ENCODE measurements at regions not wholly inside any gene's neighbourhood (a gene's known extent, or its start where the extent isn't known, plus 50 kb on each side); places are given as distances from the start of the nearest gene placed in this dataset.
"Not testable (repeated sequence)": the region's sequence is repeated elsewhere in the genome, so short reads cannot be mapped to it uniquely, and the experiment has no call there.

GRCh38 chr14:41549821-41550607, 56.7 kb upstream of the LRFN5 start:
- DNase-seq (ENCODE audit: low read depth) = no peak

DNA sequence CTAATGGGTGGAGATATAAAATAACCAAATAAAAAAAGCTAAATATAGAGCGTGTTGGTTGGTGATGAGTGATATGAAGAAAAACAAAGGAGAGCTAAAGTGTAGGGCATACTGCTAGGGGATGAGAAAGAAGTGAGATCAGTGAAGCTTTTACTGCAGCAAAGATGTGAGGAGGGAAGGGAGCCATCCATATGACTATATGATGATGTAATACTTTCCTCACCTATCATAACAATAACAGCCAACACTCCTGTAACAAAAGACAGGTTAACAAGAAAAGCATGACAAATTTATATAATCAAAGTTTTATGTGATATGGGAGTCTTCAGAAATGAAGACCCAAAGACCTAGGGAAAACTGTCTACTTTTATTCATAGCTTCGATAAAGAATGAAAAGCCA, 57.4 kb upstream of the LRFN5 start:
- DNase-seq (ENCODE audit: low read depth) = no peak

DNA sequence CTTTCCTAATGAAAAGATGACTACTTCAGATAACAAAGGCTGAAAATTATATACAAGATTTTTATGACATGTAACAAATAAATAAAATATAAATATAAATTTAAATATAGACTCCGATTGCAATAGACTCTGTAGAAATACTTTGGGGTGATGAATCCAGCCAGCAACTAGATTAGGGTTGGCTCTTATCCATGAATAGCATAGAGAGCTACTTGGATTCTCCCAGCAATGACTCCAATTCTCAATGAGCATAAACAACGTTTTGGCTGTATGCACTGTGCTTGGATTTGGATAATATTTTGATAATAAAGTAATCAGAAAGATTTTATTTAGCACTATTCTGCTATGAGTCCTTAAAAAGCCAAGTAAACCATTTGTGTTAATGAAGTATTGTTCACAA, 58.0 kb upstream of the LRFN5 start:
- DNase-seq (ENCODE audit: low read depth) = no peak

- no peak for DNase-seq (ENCODE audit: low read depth)
Observed at GRCh38 chr14:41541333-41541732, 65.3 kb upstream of the LRFN5 start.

DNA sequence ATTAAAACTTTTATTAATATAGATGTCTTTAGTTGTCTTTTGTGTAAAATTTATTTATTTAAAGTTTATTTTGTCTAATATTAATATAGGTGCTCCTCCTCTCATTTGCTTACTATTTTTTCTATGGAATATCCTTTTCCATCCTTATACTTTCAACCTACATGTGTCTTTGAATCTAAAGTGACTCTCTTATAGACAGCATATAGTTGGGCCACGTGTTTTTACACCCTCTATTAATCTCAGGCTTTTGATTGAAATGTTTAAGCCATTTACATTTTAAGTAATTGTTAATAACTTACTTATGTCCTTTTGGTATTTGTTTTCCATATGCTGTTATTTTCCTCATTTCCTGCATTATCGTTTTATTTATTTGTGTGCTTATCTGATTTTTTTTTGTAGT, 74.4 kb upstream of the LRFN5 start:
- no peak for DNase-seq (ENCODE audit: low read depth)

GRCh38 chr14:41521891-41522290, 84.8 kb upstream of the LRFN5 start:
- DNase-seq (ENCODE audit: low read depth) = no peak

DNA sequence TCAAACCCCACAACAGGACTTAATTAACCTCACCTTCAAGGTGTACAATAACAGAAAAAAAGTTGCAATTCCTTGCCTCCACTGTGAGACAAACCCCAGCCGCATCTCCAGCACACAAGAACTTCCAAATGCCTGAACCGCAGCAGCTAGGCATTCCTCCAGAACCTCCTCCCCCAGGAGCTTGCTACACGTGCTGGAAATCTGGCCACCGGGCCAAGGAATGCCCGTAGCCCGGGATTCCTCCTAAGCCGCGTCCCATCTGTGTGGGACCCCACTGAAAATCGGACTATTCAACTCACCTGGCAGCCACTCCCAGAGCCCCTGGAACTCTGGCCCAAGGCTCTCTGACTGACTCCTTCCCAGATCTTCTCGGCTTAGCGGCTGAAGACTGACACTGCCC, 88.6 kb upstream of the LRFN5 start:
- DNase-seq (ENCODE audit: low read depth) = not testable (repeated sequence)

DNA sequence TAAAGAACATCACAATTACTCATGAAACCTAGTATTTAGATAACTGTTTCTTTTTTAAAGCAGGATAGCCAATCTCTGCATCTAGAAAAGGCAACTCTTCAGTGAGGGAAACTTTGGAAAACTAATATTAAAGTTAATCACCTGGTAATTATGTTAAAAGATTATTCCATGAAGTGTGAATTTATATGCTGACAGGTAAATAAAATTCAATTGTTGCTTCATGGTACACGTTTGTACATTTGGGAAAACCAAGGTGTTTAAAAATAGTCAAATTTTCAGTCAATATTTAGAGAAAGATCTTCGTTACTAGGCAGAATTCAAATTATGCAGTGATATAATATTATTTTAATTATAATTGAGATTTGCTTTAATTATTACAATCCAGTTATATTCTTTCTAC, 100.1 kb upstream of the LRFN5 start:
- no peak for DNase-seq (ENCODE audit: low read depth)

DNA sequence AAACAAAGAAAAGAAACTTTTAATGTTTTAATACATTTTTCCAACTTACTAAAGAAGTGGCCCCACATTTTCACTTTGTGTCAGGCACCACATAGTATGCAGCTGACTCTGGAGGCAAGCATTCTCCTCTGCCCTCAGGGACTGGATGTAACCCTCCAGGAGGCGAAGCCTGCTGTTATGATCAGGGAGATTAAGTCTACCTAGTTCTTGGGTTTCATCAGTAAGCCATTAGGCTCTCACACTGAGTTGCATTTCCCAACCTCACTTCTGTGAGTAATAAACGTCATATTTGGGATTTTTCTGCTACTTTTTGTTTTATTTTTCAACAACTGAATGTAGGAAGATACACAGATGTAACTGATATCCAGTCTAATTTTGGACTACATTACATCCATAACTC, 101.2 kb upstream of the LRFN5 start:
- DNase-seq (ENCODE audit: low read depth) = no peak

GRCh38 chr14:41498959-41499358, 107.7 kb upstream of the LRFN5 start:
- DNase-seq (ENCODE audit: low read depth) = no peak

GRCh38 chr14:41490323-41490722, 116.4 kb upstream of the LRFN5 start:
- no peak for DNase-seq (ENCODE audit: low read depth)

GRCh38 chr14:41489315-41489972, 117.2 kb upstream of the LRFN5 start:
- no peak for DNase-seq (ENCODE audit: low read depth)

DNA sequence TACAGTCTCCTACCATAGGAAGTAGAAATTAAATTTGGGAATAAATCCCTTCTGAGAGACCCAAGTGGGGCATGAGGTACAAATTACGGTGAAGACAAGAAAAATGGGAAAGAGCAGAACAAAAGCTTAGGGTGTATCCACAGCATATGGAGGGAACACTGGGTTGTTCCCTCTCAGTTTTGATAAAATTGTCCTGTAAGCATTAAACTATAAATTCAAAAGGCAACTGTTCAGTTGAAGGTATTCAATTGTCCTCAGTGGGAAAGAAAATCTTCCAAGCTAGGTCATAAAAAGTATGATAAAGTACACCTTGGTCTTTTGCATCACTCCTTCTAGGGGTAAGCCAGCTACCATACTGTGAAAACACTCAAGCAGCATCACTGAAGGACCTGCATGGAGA, 118.3 kb upstream of the LRFN5 start:
- DNase-seq (ENCODE audit: low read depth) = no peak

- DNase-seq (ENCODE audit: low read depth) = no peak
Observed at GRCh38 chr14:41482861-41483260, 123.8 kb upstream of the LRFN5 start.

DNA sequence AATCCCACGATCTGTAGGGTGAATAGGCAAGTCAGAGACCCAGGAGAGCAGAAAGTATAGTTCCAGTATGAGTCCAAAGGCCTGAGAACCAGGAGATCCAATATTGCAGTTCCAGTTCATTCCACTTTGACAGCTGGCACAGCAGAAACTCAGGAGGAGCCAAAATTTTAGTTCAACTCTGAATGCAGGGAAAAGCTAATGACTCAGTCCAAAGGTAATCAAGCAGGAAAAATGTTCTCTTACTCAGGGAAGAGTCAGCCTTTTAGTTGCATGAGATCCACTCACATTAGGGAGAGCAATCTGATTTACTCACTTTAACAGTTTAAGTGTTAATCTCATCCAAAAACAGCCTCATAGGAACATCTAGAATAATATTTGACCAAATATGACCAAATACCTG, 130.2 kb upstream of the LRFN5 start:
- no peak for DNase-seq (ENCODE audit: low read depth)

DNA sequence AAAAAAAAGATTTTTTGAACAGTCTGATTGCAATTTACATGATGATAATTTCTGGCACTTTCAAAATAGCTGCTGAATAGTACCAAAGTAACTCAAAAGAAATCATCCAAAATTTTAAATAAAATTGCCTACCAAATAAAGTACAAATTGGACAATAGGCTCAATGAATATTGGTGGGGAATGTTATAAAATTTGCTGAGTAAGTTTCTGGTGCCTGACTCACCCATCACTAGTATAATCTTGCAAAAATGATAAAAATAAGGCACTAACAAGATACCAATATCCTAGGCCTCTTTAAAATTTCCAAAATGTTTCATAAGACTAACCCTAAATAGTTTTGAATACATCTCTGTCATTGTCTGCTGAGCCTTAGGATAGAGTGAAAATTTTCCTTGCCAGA, 145.3 kb upstream of the LRFN5 start:
- no peak for DNase-seq (ENCODE audit: low read depth)

- no peak for DNase-seq (ENCODE audit: low read depth)
Observed at GRCh38 chr14:41457393-41457792, 149.3 kb upstream of the LRFN5 start.

DNA sequence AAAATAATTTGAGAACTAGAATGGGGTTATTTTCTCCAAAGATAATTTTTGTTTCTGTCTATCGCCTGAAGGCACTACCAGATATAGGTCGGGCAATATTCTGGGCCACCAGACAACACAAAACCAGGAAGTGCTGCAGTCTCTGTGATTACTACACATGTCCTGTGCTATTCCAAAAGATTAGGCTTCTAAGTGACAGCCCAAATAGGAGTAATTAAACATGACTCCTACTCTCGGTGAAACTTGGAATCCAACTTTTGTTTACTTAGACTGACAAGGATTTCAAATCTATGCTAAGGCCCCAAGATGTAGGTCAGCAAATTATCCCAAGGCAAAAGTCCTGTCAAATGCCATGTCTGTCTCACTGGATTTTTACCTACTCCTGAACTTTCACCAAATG, 157.6 kb upstream of the LRFN5 start:
- no peak for DNase-seq (ENCODE audit: low read depth)

DNA sequence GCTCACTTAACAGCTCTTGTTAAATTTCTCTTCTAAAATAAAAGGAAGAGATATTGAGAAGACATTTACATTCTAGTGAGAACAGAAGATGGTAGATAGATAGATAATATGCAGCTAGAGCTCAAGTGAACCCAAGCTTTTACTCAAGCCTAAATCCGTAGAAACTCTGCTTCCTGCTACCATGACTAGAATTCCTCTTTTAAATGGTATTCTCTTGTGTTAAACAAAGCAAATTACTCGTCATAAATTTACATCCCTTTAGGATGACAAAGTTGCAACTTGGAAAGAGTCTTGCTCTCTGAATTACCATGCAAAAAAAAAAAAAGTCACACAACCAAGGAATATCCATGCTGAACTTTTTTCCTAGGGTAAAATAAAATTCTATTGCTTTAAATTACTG, 160.7 kb upstream of the LRFN5 start:
- no peak for DNase-seq (ENCODE audit: low read depth)

DNA sequence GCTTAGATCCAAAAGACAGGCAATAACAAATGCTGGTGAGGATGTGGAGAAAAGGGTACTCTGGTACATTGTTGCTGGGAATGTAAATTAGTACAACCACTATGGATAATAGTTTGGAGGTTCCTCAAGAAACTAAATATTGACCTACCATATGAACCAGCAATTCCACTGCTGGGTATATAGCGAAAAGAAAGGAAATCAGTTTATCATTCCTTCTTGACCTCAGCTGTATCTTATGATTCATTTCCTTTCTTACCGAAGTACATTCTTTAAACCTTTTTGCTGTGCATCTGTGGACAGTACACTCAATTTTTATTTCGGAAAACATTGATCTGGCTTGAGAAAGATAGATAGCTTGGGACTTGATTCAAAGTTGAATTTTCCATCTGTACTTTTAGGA, 183.2 kb upstream of the LRFN5 start:
- no peak for DNase-seq (ENCODE audit: low read depth)

GRCh38 chr14:41421308-41421707, 185.4 kb upstream of the LRFN5 start:
- DNase-seq (ENCODE audit: low read depth) = not testable (repeated sequence)

- no peak for DNase-seq (ENCODE audit: low read depth)
Observed at GRCh38 chr14:41419709-41420108, 187.0 kb upstream of the LRFN5 start.

GRCh38 chr14:41418851-41419250, 187.8 kb upstream of the LRFN5 start:
- no peak for DNase-seq (ENCODE audit: low read depth)

- DNase-seq (ENCODE audit: low read depth) = no peak
Observed at GRCh38 chr14:41409806-41410205, 196.9 kb upstream of the LRFN5 start.

Data from GM04503 (cell line).